WERI-Rb-1 (cell line): ENCODE measurements at regions not wholly inside any gene's neighbourhood (a gene's known extent, or its start where the extent isn't known, plus 50 kb on each side); places are given as distances from the start of the nearest gene placed in this dataset.
"Not testable (repeated sequence)": the region's sequence is repeated elsewhere in the genome, so short reads cannot be mapped to it uniquely, and the experiment has no call there.

ENCODE experiments used
- DNase-seq: peaks from one replicate; pipeline ENCODE4 v3.0.0-alpha.2; 2020
- H3K27ac ChIP-seq: fragments of 250-450 bp; sonication (Bioruptor Pico); 2 replicates; pipeline ENCODE4 v1.5.1; 2020; ENCODE audit warnings: mild to moderate bottlenecking, moderate library complexity
- H3K27me3 ChIP-seq: fragments of 250-450 bp; sonication (Bioruptor Pico); 2 replicates; pipeline ENCODE4 v1.5.1; 2021; ENCODE audit warnings: mild to moderate bottlenecking, low read depth, moderate library complexity; ENCODE audit not compliant: insufficient read depth, severe bottlenecking
- H3K36me3 ChIP-seq: fragments of 250-450 bp; sonication (Bioruptor Pico); 2 replicates; pipeline ENCODE4 v1.5.1; 2020; ENCODE audit warnings: mild to moderate bottlenecking, moderate library complexity
- H3K4me3 ChIP-seq: 2 replicates; pipeline ENCODE4 v1.5.1; 2011; ENCODE audit warnings: low read depth, mild to moderate bottlenecking, control low read depth, low read length
- H3K9me3 ChIP-seq: fragments of 250-450 bp; sonication (Bioruptor Pico); 2 replicates; pipeline ENCODE4 v1.5.1; 2021; ENCODE audit warnings: mild to moderate bottlenecking, moderate library complexity; ENCODE audit not compliant: severe bottlenecking
- CTCF ChIP-seq: IDR thresholded peaks from 2 replicates; pipeline ENCODE4 v1.5.1; 2011; ENCODE audit warnings: low read depth, mild to moderate bottlenecking, control low read depth, inconsistent platforms, low read length

GRCh38 chrX:40530509-40530908 lies 50.3 kb upstream of the ATP6AP2 start:
- Histone ChIP-seq H3K27ac (no peak overlapping the region), H3K9me3 (peaks cover 2% of the 10 kb centered on the region), H3K4me3 (no peak overlapping the region), H3K27me3 (peaks cover 23% of the 10 kb centered on the region), H3K36me3 (no peaks in the 10 kb centered on the region)
- no peak for DNase-seq
- no peak for TF ChIP-seq CTCF

DNA sequence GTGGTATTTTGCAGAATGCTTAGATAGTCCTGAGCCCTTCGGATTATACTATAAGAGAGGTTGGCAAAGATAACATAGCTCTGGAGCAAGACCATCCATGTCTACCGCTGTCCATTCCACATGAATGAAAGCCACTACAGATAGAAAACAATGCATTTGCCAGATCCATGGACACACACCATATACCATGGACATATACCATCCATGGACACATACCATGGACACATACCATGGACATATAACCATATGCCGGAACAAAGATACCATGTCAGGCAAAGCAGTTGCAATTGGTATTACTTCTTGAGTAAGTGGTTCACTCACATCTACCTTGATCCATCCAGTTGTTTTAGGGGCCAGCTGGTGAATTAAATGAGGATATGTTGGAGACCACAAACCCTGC lies 53.2 kb upstream of the ATP6AP2 start:
- Histone ChIP-seq H3K9me3 (peaks cover 2% of the 10 kb centered on the region), H3K4me3 (no peak overlapping the region), H3K36me3 (no peaks in the 10 kb centered on the region), H3K27me3 (peaks cover 18% of the 10 kb centered on the region), H3K27ac (no peak overlapping the region)
- DNase-seq, result no peak
- TF ChIP-seq CTCF, result no peak

- no peak for TF ChIP-seq CTCF
- no peak overlapping the region for H3K27ac ChIP-seq
- no peaks in the 10 kb centered on the region for H3K36me3 ChIP-seq
- DNase-seq, result no peak
- H3K4me3 ChIP-seq, result no peak overlapping the region
- peaks cover 18% of the 10 kb centered on the region for H3K27me3 ChIP-seq
- H3K9me3 ChIP-seq, result peaks cover 2% of the 10 kb centered on the region
Observed at GRCh38 chrX:40526412-40526811, 54.4 kb upstream of the ATP6AP2 start.

- not testable (repeated sequence) for DNase-seq, H3K4me3 ChIP-seq, H3K27ac ChIP-seq, H3K36me3 ChIP-seq, H3K9me3 ChIP-seq
- peaks cover 19% of the 10 kb centered on the region for H3K27me3 ChIP-seq
Observed at GRCh38 chrX:40525901-40526300, 54.9 kb upstream of the ATP6AP2 start.

GRCh38 chrX:40524423-40524822 lies 56.3 kb upstream of the ATP6AP2 start:
- Histone ChIP-seq H3K4me3 (no peak overlapping the region), H3K27ac (no peak overlapping the region), H3K9me3 (peaks cover 2% of the 10 kb centered on the region), H3K36me3 (no peaks in the 10 kb centered on the region), H3K27me3 (peaks cover 18% of the 10 kb centered on the region)
- no peak for DNase-seq
- TF ChIP-seq CTCF, result 0 out of 2 replicates have a peak, but pooled peaks have one; percentile 7

DNA sequence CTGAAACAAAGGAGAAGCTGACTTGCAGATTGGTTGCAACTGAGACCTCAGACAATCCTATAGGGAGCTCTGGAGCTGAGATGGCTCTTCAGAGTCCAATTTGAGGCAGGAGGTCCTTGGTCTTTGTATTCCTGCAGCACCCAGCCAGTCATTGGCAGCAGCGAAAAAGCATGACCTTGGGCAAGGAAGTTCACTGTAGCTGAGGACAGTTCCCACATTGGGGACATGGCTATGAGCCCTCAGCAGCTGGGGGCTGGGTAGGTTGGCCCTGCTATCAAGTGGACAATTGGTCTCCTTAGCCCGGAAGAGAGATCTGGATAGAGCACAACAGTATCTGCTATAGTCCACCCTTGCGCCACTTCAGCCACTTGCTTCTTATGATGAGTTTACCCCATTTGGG lies 56.9 kb upstream of the ATP6AP2 start:
- Histone ChIP-seq H3K27me3 (peaks cover 17% of the 10 kb centered on the region), H3K36me3 (no peaks in the 10 kb centered on the region), H3K9me3 (peaks cover 2% of the 10 kb centered on the region), H3K4me3 (no peak overlapping the region), H3K27ac (no peak overlapping the region)
- no peak for TF ChIP-seq CTCF
- no peak for DNase-seq
